GM12874 (cell line): ENCODE measurements at regions not wholly inside any gene's neighbourhood (a gene's known extent, or its start where the extent isn't known, plus 50 kb on each side); places are given as distances from the start of the nearest gene placed in this dataset.

Experiments
- CTCF ChIP-seq: IDR thresholded peaks from 2 replicates; pipeline ENCODE4 v1.5.1; 2011; ENCODE audit warnings: low read depth, mild to moderate bottlenecking, control low read depth, low read length, moderate library complexity; ENCODE audit not compliant: insufficient read depth

GRCh38 chr4:34854451-34854850, 1389.9 kb downstream of the ARAP2 start:
- no peak for TF ChIP-seq CTCF

GRCh38 chr4:34861666-34862065, 1382.6 kb downstream of the ARAP2 start:
- TF ChIP-seq CTCF: no peak

GRCh38 chr4:34878961-34879360, 1365.4 kb downstream of the ARAP2 start:
- TF ChIP-seq CTCF: no peak

GRCh38 chr4:34880246-34880645, 1364.1 kb downstream of the ARAP2 start:
- no peak for TF ChIP-seq CTCF

- no peak for TF ChIP-seq CTCF
Measured at GRCh38 chr4:34891892-34892291, 1352.4 kb downstream of the ARAP2 start.

DNA sequence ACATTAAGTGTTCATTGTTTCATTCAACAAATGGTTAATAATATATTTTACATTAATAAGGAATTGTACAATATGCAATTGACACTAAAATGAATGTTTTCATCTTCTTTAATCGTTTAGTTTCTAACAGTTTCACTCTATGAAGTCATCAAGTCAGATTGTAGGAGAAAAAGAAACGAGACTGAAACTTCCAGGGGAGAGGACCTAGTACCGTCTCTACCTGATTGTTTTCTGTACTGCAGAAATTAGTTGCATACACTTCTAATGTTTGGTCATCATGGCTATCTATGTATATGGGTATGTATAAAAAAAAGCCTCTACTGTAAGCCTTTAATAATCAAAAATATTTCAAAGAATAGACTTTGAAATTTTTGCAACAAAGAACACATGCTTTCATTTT, 1350.9 kb downstream of the ARAP2 start:
- no peak for TF ChIP-seq CTCF

- no peak for TF ChIP-seq CTCF
Measured at GRCh38 chr4:34920032-34920431, 1324.3 kb downstream of the ARAP2 start.

- TF ChIP-seq CTCF: no peak
Measured at GRCh38 chr4:34921391-34921790, 1322.9 kb downstream of the ARAP2 start.
